Right lung (tissue), 2 donors: ENCODE measurements at regions not wholly inside any gene's neighbourhood (a gene's known extent, or its start where the extent isn't known, plus 50 kb on each side); places are given as distances from the start of the nearest gene placed in this dataset.

ENCODE experiments used
- DNase-seq, 2 donors: peaks; one replicate each; pipeline ENCODE4 v3.0.0-alpha.2; 2013

GRCh38 chr4:1531683-1532548 lies 125.7 kb upstream of the NKX1-1 start:
- no peak for DNase-seq

- DNase-seq = no peak
Observed at GRCh38 chr4:1530356-1530755, 124.1 kb upstream of the NKX1-1 start.

- no peak for DNase-seq
Observed at GRCh38 chr4:1524761-1525160, 118.5 kb upstream of the NKX1-1 start.

GRCh38 chr4:1523907-1524636 lies 117.8 kb upstream of the NKX1-1 start:
- DNase-seq = no peak

- DNase-seq = no peak
Observed at GRCh38 chr4:1523506-1523905, 117.3 kb upstream of the NKX1-1 start.

DNA sequence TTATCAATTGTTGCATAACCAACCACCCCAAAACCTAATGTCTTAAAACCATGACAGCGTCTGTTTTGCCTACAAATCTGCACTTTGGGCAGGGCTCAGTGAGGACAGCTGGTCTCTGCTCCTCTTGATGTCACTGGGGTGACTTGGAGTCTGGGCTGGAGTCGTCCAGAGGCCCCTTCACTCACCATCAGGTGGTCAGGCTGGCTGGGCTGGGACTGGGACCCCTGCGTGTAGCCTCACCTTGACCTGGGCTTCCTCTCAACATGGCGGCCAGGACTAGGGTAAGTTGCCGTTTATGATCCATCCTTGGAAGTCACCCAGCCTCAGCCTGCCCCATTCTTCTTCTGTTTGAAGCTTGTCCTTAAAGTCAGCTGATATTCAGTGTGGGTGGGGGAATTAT lies 116.8 kb upstream of the NKX1-1 start:
- DNase-seq = no peak

DNA sequence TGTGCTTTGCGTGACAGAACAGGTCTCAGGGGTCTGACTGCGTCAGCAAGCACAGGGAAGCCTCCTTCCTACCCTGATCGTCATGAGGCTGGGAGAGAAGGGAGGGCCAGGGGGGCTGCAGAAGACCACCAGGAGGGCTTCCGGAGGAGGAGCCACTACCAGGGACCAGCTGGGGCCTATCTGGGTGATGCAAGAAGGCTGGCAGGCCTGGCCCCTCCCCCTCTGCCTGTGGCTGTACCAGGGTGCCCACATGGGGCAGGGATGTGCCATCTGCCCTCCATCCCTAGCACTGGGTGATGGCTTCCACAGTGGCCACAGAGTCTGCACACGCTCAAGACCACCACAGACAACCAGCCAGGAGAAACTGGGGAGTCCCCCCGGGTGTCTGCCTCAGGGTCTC lies 116.4 kb upstream of the NKX1-1 start:
- DNase-seq = no peak

GRCh38 chr4:1521821-1522361 lies 115.6 kb upstream of the NKX1-1 start:
- DNase-seq = no peak

DNA sequence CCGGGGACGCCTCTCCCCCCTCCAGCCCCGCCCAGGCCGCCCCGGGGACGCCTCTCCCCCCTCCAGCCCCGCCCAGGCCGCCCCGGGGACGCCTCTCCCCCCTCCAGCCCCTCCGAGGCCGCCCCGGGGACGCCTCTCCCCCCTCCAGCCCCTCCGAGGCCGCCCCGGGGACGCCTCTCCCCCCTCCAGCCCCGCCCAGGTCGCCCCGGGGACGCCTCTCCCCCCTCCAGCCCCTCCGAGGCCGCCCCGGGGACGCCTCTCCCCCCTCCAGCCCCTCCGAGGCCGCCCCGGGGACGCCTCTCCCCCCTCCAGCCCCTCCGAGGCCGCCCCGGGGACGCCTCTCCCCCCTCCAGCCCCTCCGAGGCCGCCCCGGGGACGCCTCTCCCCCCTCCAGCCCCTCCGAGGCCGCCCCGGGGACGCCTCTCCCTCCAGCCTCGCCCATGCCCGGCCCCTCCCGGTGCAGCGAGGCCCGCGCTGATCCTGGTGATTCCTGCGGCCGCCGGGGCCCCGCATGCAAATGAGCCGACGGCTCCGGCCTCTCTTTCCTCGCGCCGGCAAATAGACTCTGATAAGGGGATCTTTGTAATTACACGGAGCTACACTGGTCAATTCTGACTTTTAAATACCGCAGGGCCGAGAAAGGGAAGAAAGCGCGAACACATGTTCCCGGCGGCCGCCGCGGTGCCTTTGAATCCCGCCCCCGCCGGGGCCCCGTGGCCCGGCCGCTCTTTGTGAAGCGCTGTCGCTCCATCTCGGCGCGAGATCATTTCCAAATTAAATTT lies 114.7 kb upstream of the NKX1-1 start:
- peak in 1 of 2 donors; percentile 14 for DNase-seq

DNA sequence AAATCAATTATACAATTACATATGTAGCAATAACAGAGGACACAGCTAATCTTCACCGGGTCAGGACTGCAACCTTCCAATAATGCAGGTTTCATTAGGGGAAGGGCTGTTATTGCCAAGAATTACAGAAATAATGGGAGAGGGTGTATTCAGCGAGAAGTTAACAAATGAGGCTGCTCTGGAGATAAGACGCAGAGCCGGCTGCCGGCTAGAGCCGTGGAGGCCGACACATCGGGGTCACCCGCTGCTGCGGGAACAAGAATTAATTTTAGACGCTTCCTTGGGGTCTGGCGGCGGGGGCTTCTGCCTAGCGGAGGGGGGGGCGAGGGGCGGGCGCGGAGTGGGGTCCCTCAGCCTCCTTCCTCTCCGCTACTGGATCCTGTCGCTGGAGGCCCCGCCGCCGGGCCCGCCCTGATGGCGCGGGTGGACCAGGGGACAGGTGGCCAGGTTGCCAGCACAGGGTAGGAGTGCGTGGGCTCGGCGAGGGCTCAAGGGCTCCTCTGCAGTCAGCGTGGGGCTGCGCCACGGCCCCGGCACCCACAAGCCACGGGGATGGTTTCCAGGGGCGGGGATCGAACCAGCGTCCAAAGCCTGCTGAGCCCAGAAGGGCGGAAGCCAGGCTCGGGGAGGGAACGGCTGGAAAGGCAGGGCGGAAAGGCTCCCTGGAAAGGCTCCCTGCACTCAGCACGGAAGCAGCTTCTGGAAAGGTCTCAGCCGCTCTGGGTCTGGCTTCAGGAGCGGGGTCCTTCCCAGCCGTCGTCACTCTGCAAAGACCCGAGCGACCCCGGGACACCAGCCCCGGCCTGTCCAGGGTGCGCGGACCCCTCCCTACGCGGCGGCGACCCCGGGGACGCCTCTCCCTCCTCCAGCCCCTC lies 113.8 kb upstream of the NKX1-1 start:
- DNase-seq = no peak

- no peak for DNase-seq
Observed at GRCh38 chr4:1518997-1519700, 112.9 kb upstream of the NKX1-1 start.

GRCh38 chr4:1517592-1518411 lies 111.6 kb upstream of the NKX1-1 start:
- no peak for DNase-seq

DNA sequence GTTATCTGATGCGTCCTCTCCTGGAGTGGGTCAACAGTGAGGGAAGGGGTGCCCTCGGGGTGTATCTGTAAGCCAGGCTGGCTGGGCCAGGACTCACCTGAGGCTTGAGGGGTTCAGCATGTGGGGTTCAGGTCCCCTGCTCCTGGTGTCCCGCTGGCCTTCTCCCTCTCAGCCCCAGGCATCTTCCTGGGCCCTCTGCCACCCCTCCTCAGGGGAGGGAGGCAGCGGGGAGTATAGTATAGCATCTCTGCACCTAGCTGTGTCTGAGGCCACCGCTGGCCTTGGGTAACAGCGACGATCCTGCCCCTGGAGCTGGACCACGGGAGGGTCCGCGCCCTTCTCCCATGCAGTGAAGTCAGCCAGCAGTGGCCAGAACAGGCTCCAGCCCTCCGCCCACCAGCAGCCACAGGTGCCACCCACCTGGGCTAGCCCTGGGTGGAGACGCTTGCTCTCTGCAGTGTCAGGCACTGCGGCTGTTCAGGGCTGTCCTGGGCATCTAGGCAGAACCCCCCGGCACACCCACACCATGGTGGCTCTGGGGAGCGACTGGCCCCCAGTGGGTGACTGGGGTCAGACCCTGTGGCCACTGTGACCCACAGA lies 110.7 kb upstream of the NKX1-1 start:
- no peak for DNase-seq

DNA sequence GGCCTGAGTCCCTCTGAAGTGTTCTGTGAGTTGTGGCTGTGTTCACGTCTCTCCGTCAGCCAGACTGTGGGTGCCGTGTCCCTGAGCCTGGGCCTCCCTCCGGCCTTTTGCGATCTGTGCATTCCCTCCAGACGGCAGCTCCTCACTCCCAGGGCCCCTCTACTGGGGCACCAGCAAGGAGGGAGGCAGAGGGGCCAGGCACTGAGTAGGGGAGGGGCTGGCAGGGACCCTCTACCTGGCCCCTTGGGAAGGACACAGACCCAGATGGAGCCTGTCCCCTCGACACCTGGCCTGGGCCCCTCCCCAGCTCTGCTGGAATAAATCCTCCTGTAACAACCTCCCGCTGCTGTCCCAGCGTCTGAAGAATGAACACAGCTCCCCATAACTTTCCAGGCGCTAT lies 110.0 kb upstream of the NKX1-1 start:
- no peak for DNase-seq

DNA sequence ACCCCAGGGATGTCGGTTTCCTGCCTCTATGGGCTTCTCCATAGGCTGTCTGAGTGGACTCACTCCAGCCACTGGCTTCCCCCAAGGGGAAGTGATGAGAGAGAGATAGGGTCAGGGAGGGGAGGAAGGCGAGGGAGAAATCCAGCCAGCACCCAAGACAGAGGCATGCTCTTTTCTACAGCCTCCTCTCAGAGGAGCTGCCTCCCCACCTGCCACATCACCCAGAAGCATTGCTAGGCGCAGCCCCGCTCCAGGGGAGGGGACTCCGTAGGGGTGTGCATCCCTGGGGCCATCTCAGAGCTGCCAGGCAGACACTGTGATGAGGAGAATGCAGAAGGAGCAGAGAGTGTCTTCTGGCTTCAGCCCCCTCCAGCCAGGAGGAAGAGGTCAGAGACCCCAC lies 109.5 kb upstream of the NKX1-1 start:
- no peak for DNase-seq

- DNase-seq = no peak
Observed at GRCh38 chr4:1515156-1515555, 108.9 kb upstream of the NKX1-1 start.

GRCh38 chr4:1514612-1515011 lies 108.4 kb upstream of the NKX1-1 start:
- DNase-seq = no peak

DNA sequence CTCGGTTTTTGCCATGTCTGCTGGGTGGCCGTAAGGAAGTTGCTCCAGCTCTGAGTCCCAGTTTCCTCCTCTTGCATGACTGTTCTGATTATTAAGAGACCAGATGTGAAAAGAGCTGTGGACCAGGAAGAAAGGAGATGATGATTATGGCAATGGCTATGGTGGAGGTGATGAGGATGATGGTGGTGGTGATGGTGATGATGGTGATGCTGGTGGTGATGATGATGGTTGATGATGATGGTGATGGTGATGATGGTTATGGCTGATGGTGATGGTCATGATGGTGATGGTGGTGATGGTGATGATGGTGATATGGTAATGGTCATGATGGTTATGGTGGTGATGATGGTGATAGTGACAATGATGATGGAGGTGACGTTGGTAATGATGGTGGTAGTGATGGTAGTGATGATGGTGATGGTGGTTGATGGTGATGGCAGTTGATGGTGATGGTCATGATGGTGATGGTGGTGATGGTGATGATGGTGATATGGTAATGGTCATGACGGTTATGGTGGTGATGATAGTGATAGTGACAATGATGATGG lies 107.8 kb upstream of the NKX1-1 start:
- no peak for DNase-seq
